ENCODE measurements at regions not wholly inside any gene's neighbourhood (a gene's known extent, or its start where the extent isn't known, plus 50 kb on each side); places are given as distances from the start of the nearest gene placed in this dataset.

DNA sequence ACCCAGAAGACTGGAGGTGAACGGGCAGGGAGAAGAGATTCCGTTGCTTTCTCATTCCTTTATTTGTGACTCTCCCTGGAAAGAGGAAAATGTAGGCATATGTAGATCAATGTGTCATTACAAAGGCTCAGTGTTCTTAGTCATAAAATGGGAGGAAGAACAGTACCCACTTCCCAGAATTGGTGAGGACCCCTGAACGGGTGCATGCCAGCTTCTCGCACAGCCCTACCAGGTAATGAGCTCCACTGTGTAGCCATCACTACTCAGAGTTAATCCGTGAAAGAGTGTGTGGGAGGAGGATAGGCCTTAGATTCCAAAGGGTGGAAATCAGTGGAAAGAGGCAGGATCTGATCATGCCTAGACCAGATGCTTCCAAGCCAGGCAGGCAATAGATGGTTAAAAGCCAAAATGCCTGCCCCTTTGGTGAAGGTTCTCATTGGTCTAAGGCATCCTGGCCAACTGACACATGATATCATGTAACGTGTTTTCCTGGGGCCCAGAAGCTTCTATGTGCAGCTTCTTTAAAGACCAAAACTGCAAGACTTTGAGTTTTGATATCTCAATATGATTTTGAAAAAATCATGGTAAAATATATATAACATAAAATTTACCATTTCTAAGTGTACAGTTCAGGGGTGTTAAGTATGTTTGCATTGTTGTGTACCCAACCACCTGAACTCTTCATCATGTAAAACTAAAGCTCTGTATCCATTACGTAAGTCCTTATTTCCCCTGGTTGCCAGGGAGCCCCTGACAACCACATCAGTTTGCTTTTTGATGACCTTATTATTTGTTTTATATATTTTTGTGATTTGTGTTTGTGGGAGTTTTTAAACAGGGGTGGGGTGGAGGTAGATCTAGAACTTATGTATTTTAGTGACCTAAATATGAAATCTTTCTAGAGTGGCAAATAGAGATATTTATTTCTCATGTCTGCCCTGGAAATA is 402.2 kb upstream of the CFAP20DC start:
- TF ChIP-seq, protein P1, sequence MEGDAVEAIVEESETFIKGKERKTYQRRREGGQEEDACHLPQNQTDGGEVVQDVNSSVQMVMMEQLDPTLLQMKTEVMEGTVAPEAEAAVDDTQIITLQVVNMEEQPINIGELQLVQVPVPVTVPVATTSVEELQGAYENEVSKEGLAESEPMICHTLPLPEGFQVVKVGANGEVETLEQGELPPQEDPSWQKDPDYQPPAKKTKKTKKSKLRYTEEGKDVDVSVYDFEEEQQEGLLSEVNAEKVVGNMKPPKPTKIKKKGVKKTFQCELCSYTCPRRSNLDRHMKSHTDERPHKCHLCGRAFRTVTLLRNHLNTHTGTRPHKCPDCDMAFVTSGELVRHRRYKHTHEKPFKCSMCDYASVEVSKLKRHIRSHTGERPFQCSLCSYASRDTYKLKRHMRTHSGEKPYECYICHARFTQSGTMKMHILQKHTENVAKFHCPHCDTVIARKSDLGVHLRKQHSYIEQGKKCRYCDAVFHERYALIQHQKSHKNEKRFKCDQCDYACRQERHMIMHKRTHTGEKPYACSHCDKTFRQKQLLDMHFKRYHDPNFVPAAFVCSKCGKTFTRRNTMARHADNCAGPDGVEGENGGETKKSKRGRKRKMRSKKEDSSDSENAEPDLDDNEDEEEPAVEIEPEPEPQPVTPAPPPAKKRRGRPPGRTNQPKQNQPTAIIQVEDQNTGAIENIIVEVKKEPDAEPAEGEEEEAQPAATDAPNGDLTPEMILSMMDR (conservative IDR thresholded peaks at IDR 0.05), result no peak
- TF ChIP-seq EZH2 (IDR thresholded peaks at IDR 0.05; ENCODE audit: low read depth), result no peak

Data from PC-9 (cell line).